SK-N-SH (cell line): ENCODE measurements at regions not wholly inside any gene's neighbourhood (a gene's known extent, or its start where the extent isn't known, plus 50 kb on each side); places are given as distances from the start of the nearest gene placed in this dataset.

Source experiments
- CTCF ChIP-seq: fragments of 200-600 bp; sonication (generic); IDR thresholded peaks from 2 replicates; pipeline ENCODE4 v1.6.1; 2017; ENCODE audit warnings: antibody characterized with exemption, mild to moderate bottlenecking, moderate library complexity
- FOXJ3 ChIP-seq: sonication (generic); formaldehyde crosslinking; IDR thresholded peaks from 2 replicates; pipeline ENCODE4 v1.5.1; 2020; ENCODE audit warnings: mild to moderate bottlenecking, missing genetic modification reagents
- GABPA ChIP-seq: IDR thresholded peaks from 2 replicates; pipeline ENCODE4 v1.4.0; 2012; ENCODE audit warnings: low read depth, mild to moderate bottlenecking
- PBX3 ChIP-seq: IDR thresholded peaks from 2 replicates; pipeline ENCODE4; 2012
- REST ChIP-seq: IDR thresholded peaks from 2 replicates; pipeline ENCODE4 v1.6.1; 2012; ENCODE audit warnings: mild to moderate bottlenecking, low read depth, low read length, moderate library complexity
- RXRA ChIP-seq: IDR thresholded peaks from 2 replicates; pipeline ENCODE4 v1.4.0; 2012; ENCODE audit warnings: low read depth, mild to moderate bottlenecking, borderline replicate concordance
- SMC3 ChIP-seq: IDR thresholded peaks from 2 replicates; pipeline ENCODE4 v1.6.1; 2012; ENCODE audit warnings: low read depth, low read length, improper control_type of control experiment
- YY1 ChIP-seq: IDR thresholded peaks from 2 replicates; pipeline ENCODE4 v1.4.0; 2012; ENCODE audit warnings: low read depth, mild to moderate bottlenecking

- TF ChIP-seq RXRA (no peak), CTCF (no peak), SMC3 (no peak), GABPA (no peak), REST (no peak), FOXJ3 (CRISPR knock-in tag) (no peak; the same call in 1 of the 2 replicates), YY1 (no peak), PBX3 (no peak)
Observed at GRCh38 chr10:21069929-21070700, 173.0 kb upstream of the NEBL start.
